GM18907 (cell line): ENCODE measurements at regions not wholly inside any gene's neighbourhood (a gene's known extent, or its start where the extent isn't known, plus 50 kb on each side); places are given as distances from the start of the nearest gene placed in this dataset.
"Not testable (repeated sequence)": the region's sequence is repeated elsewhere in the genome, so short reads cannot be mapped to it uniquely, and the experiment has no call there.

Experiments
- ATAC-seq: cut with Tn5 transposase; IDR thresholded peaks from one replicate; pipeline ENCODE4 v1.9.1; 2021; ENCODE audit warnings: mild to moderate bottlenecking, moderate library complexity; ENCODE audit not compliant: unreplicated experiment

- ATAC-seq: no peak
Observed at GRCh38 chrX:114095789-114096188, 488.1 kb upstream of the HTR2C start.

DNA sequence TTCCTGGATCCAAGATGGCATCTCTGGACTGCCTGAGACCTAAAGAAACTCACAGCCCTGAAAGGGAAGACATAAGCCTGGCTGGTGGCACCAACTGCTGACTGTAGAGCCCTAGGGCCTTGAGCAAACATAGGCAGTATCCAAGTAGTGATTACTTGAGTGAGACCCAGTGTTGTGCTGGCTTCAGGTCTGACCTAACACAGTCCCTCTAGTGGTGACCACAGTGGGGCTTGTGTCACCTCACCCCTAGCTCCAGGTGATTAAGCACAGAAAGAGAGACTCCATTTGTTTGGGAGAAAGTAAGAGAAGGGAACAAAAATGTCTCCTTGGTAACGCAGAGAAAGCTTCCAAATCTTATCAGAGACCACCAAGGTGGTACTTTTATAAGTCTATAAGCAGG, 496.3 kb upstream of the HTR2C start:
- no peak for ATAC-seq

- ATAC-seq: no peak
Observed at GRCh38 chrX:114077773-114078172, 506.1 kb upstream of the HTR2C start.

- no peak for ATAC-seq
Observed at GRCh38 chrX:114075073-114075673, 508.7 kb upstream of the HTR2C start.

GRCh38 chrX:114073926-114074325, 510.0 kb upstream of the HTR2C start:
- no peak for ATAC-seq

GRCh38 chrX:114071412-114071811, 512.5 kb upstream of the HTR2C start:
- ATAC-seq: no peak

DNA sequence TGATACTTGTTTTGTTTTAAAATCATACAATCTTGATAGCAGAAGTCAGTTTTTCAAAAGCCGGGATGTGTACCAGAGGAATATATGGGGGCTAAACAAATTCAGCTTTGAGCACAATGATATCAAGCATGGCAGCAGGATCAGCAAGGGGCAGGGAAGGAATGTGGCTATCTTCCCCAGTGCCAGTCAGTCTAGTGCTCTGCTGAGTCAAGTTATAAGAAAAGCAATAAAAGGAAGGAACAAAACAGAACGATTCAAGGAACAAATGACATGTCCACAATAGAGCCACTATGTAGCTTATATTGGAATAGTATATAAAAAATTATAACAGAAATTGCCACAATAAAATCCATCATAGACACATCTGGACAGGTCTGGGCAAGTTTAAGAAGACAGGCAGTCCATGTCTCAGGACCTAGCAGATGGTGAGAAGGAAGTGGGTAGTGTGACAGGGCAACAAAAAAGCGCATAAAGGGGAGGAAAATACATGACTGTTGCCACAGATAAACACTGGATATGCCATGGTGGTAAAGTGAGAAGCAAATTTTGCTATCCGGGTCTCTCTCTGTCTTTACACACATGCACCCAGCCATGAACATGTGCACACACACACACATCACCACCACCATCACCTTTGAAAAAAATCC, 518.2 kb upstream of the HTR2C start:
- no peak for ATAC-seq

DNA sequence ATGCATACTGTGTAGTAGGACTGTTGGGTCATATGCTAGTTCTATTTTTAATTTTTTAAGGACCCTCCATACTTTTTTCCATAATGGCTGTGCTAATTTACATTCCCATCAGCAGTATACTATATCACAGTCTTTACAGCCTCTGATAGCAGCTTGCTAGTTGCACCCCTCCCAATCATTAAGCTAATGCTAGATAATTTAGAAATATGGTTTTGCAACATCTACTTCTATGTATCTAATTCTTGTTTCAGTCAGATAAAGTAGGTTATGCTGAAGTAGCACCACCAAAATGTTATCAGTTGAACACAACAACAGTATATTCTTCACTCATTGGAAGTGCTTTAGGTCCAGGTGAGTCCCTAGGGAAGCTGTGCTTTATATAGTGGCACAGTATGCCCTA, 522.7 kb upstream of the HTR2C start:
- no peak for ATAC-seq

DNA sequence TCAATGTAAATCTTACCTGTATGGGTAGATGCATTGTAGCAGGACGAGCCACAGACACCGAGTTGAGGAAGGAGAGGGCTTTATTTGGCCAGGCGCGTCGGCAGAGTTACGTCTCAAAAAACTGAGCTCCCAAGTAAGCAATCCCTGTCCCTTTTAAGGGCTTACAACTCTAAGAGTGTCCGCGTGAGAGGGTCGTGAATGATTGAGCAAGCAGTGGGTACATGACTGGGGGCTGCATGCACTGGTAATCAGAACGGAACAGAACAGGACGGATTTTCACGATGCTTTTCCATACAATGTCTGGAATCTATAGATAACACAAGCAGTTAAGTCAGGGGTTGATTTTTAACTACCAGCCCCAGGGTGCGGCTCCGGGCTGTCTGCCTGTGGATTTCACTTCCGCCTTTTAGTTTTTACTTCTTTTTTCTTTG, 524.9 kb upstream of the HTR2C start:
- no peak for ATAC-seq

DNA sequence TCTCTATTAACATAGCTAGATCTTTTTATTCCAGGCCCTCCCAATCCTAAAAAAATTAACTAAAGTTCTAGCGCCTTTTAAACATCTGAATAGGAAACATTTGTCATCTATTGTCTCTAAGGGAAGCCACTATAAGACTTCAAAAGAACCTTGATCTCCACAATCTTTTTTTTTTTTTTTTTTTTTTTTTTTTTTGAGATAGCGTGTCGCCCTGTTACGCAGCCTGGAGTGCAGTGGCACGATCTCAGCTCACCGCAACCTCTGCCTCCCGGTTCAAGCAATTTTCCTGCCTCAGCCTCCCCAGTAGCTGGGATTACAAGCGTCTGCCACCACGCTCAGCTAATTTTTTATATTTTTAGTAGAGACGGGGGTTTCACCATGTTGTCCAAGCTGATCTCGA, 526.5 kb upstream of the HTR2C start:
- not testable (repeated sequence) for ATAC-seq

- ATAC-seq: no peak
Observed at GRCh38 chrX:114051667-114052315, 532.1 kb upstream of the HTR2C start.

- no peak for ATAC-seq
Observed at GRCh38 chrX:114050075-114050796, 533.6 kb upstream of the HTR2C start.

GRCh38 chrX:114049063-114049462, 534.8 kb upstream of the HTR2C start:
- ATAC-seq: no peak

DNA sequence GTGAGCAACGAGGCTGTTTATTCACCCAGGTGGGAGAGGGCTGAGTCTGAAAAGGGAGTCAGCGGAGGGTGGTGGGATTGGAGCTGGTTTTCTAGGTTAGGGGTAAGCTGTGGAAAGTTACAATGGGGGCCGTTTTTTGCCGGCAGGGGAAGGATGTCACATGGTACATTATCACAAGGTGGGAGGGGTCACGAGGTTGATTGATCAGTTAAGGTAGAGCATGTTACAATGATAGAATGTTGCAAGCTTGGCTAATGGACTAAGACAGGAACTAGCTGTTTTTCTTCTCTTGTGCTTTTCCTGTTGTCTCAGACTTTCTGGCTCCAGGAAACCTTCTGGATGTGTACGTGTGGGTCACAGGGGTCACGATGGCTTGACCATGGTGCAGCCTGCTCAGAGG, 536.3 kb upstream of the HTR2C start:
- ATAC-seq: no peak

GRCh38 chrX:114046695-114047279, 537.1 kb upstream of the HTR2C start:
- ATAC-seq: no peak

DNA sequence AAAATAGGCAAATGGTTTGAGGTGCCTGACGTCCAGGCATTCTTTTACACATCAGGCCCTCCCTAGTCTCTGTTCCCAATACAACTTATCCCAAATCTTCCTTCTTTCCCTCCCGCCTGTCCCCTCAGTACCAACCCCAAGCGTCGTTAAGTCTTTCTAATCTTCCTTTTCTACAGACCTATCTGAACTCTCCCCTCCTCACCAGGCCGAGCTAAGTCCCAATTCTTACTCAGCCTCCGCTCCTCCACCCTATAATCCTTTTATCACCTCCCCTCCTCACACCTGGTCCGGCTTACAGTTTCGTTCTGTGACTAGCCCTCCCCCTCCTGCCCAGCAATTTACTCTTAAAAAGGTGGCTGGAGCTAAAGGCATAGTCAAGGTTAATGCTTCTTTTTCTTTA, 542.4 kb upstream of the HTR2C start:
- ATAC-seq: not testable (repeated sequence)

GRCh38 chrX:114040661-114041269, 543.1 kb upstream of the HTR2C start:
- ATAC-seq: not testable (repeated sequence)

DNA sequence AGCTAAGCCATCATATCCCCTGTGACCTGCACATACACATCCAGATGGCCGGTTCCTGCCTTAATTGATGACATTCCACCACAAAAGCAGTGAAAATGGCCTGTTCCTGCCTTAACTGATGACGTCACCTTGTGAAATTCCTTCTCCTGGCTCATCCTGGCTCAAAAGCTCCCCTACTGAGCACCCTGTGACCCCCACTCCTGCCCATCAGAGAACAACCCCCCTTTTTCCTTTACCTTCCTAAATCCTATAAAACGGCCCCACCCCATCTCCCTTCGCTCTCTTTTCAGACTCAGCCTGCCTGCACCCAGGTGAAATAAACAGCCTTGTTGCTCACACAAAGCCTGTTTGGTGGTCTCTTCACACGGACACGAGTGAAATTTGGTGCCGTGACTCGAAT, 543.8 kb upstream of the HTR2C start:
- not testable (repeated sequence) for ATAC-seq

DNA sequence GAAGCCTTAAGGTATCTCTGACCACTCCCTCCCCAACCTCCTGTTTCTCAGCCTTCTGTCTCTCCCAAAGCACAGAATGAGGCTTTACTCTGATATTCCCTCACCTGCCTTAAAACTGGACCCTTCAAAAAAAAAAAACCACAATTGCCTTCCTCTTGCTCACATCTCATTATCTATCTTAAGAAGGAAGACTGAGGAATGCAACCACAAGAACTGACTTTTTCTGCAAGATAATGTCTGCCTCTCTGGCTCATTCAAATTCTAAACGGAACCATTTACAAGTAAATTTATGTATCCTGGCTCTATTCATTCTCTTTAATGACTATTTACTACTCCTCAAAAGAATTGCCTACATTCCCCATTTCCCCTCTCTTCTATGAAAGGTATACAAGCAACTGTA, 545.5 kb upstream of the HTR2C start:
- ATAC-seq: no peak

- no peak for ATAC-seq
Observed at GRCh38 chrX:114037515-114037914, 546.4 kb upstream of the HTR2C start.
